Tibial nerve (tissue), 4 donors: ENCODE measurements at regions not wholly inside any gene's neighbourhood (a gene's known extent, or its start where the extent isn't known, plus 50 kb on each side); places are given as distances from the start of the nearest gene placed in this dataset.

ENCODE experiments used
- DNase-seq, 2 donors: peaks; one replicate each; pipeline ENCODE4 v3.0.0-alpha.2; 2019; ENCODE audit warnings: low spot score in 2 of 2
- H3K27ac ChIP-seq, 4 donors: fragments of 200-600 bp; sonication (generic) in 3 of 4; one replicate each; pipeline ENCODE4 v1.5.1; 2017 to 2019; ENCODE audit warnings: mild to moderate bottlenecking in 1 of 4
- H3K27me3 ChIP-seq, 2 donors: fragments of 200-600 bp; sonication (generic) in 1 of 2; one replicate each; pipeline versions ENCODE4 v1.5.1 to v1.6.0; 2017 to 2019
- H3K36me3 ChIP-seq, 3 donors: fragments of 200-600 bp; sonication (generic); one replicate each; pipeline ENCODE4 v1.5.1; 2018 to 2019
- H3K4me1 ChIP-seq, 4 donors: fragments of 200-600 bp; sonication (generic) in 3 of 4; one replicate each; pipeline ENCODE4 v1.5.1; 2017 to 2019
- H3K4me3 ChIP-seq, 4 donors: fragments of 200-600 bp; sonication (generic) in 3 of 4; one replicate each; pipeline ENCODE4 v1.5.1; 2017 to 2019; ENCODE audit warnings: mild to moderate bottlenecking in 1 of 4, moderate library complexity in 1 of 4
- H3K9me3 ChIP-seq, 4 donors: fragments of 200-600 bp; sonication (generic) in 3 of 4; one replicate each; pipeline ENCODE4 v1.5.1; 2017 to 2019
- CTCF ChIP-seq, 5 experiments: fragments of 200-600 bp in 3 of 5; fragments of 450-650 bp in 2 of 5; sonication (generic) in 3 of 5; IDR thresholded peaks; one replicate each; pipeline ENCODE4 v1.5.1; 2016 to 2019; ENCODE audit warnings: antibody characterized with exemption in 5 of 5, mild to moderate bottlenecking in 3 of 5, moderate library complexity in 2 of 5
- EP300 ChIP-seq, 2 donors: sonication (generic); formaldehyde crosslinking; IDR thresholded peaks; one replicate each; pipeline ENCODE4 v1.6.1; 2017; ENCODE audit warnings: antibody characterized with exemption in 2 of 2, mild to moderate bottlenecking in 1 of 2
- POLR2A ChIP-seq, 2 donors: fragments of 450-650 bp; IDR thresholded peaks; one replicate each; pipeline ENCODE4 v1.6.1; 2017; ENCODE audit warnings: antibody characterized with exemption in 2 of 2, mild to moderate bottlenecking in 2 of 2, moderate library complexity in 2 of 2
- WGBS, 2 donors: methylation state at CpG; one replicate each; pipeline ENCODE4 v1.1.5; 2018; 5-methylcytosine and 5-hydroxymethylcytosine counted together

- 96% methylated on average over 1 of the region's 1 CpG for WGBS, 2 donors
These were observed 796.7 kb downstream of the UQCRFS1 start for GRCh38 chr19:28416245-28416644.

GRCh38 chr19:28414748-28415147, 798.2 kb downstream of the UQCRFS1 start:
- no peak for TF ChIP-seq CTCF (IDR thresholded peaks at IDR 0.05)
- no peak for TF ChIP-seq EP300 (IDR thresholded peaks at IDR 0.05)
- no peak for TF ChIP-seq POLR2A (IDR thresholded peaks at IDR 0.05)
- no peak overlapping the region for H3K4me3 ChIP-seq
- H3K27me3 ChIP-seq, result no peaks in the 10 kb centered on the region
- no peak for DNase-seq
- H3K27ac ChIP-seq, result no peak overlapping the region
- no peaks in the 10 kb centered on the region for H3K4me1 ChIP-seq
- H3K9me3 ChIP-seq, result no peaks in the 10 kb centered on the region
- WGBS, 2 donors, result 22 to 45% methylated on average over 2 to 3 of the region's 3 CpGs
- H3K36me3 ChIP-seq, result no peaks in the 10 kb centered on the region

More at GRCh38 chr19:28416245-28416644, 796.7 kb downstream of the UQCRFS1 start:
- Histone ChIP-seq H3K27me3 (no peaks in the 10 kb centered on the region), H3K4me1 (no peaks in the 10 kb centered on the region), H3K36me3 (no peaks in the 10 kb centered on the region), H3K4me3 (no peak overlapping the region), H3K9me3 (no peaks in the 10 kb centered on the region), H3K27ac (no peak overlapping the region)
- no peak for DNase-seq
- no peak for TF ChIP-seq POLR2A (IDR thresholded peaks at IDR 0.05)
- TF ChIP-seq CTCF (IDR thresholded peaks at IDR 0.05), result no peak
- no peak for TF ChIP-seq EP300 (IDR thresholded peaks at IDR 0.05)

GRCh38 chr19:28409859-28410258, 803.1 kb downstream of the UQCRFS1 start:
- DNase-seq, result no peak
- 62 to 66% methylated on average over 5 of the region's 5 CpGs for WGBS, 2 donors
- TF ChIP-seq CTCF (IDR thresholded peaks at IDR 0.05) (no peak), POLR2A (IDR thresholded peaks at IDR 0.05) (no peak), EP300 (IDR thresholded peaks at IDR 0.05) (no peak)
- Histone ChIP-seq H3K4me3 (no peak overlapping the region), H3K9me3 (no peaks in the 10 kb centered on the region), H3K36me3 (no peaks in the 10 kb centered on the region), H3K4me1 (no peaks in the 10 kb centered on the region), H3K27me3 (peaks cover 0 to 4% of the 10 kb centered on the region in 2 donors), H3K27ac (no peak overlapping the region)

- WGBS, 2 donors, result 72 to 75% methylated on average over 2 of the region's 2 CpGs
- no peaks in the 10 kb centered on the region for H3K36me3 ChIP-seq
- H3K9me3 ChIP-seq, result no peaks in the 10 kb centered on the region
- no peak for TF ChIP-seq EP300 (IDR thresholded peaks at IDR 0.05)
- TF ChIP-seq CTCF (IDR thresholded peaks at IDR 0.05), result no peak
- no peak for TF ChIP-seq POLR2A (IDR thresholded peaks at IDR 0.05)
- no peaks in the 10 kb centered on the region for H3K4me1 ChIP-seq
- DNase-seq, result no peak
- no peak overlapping the region for H3K4me3 ChIP-seq
- H3K27ac ChIP-seq, result no peak overlapping the region
- H3K27me3 ChIP-seq, result peaks cover 0 to 17% of the 10 kb centered on the region in 2 donors
These were observed 806.0 kb downstream of the UQCRFS1 start for GRCh38 chr19:28406966-28407365.

GRCh38 chr19:28405346-28405742, 807.6 kb downstream of the UQCRFS1 start:
- Histone ChIP-seq H3K9me3 (no peaks in the 10 kb centered on the region), H3K27ac (no peak overlapping the region), H3K4me1 (no peaks in the 10 kb centered on the region), H3K27me3 (peaks cover 0 to 17% of the 10 kb centered on the region in 2 donors), H3K36me3 (no peaks in the 10 kb centered on the region), H3K4me3 (no peak overlapping the region)
- TF ChIP-seq CTCF (IDR thresholded peaks at IDR 0.05) (no peak), EP300 (IDR thresholded peaks at IDR 0.05) (no peak), POLR2A (IDR thresholded peaks at IDR 0.05) (no peak)
- WGBS, 2 donors, result 67 to 72% methylated on average over 13 of the region's 13 CpGs
- DNase-seq, result no peak
